C4-2B (cell line): ENCODE measurements at regions not wholly inside any gene's neighbourhood (a gene's known extent, or its start where the extent isn't known, plus 50 kb on each side); places are given as distances from the start of the nearest gene placed in this dataset.

ENCODE experiments used
- H3K27ac ChIP-seq: fragments of 450-650 bp; 2 replicates; pipeline ENCODE4 v1.5.1; 2017
- CTCF ChIP-seq: fragments of 450-650 bp; conservative IDR thresholded peaks from 2 replicates; pipeline ENCODE4 v1.5.1; 2017; ENCODE audit warnings: mild to moderate bottlenecking
- ZFX ChIP-seq: fragments of 450-650 bp; IDR thresholded peaks from 2 replicates; pipeline ENCODE4 v1.6.1; 2017

DNA sequence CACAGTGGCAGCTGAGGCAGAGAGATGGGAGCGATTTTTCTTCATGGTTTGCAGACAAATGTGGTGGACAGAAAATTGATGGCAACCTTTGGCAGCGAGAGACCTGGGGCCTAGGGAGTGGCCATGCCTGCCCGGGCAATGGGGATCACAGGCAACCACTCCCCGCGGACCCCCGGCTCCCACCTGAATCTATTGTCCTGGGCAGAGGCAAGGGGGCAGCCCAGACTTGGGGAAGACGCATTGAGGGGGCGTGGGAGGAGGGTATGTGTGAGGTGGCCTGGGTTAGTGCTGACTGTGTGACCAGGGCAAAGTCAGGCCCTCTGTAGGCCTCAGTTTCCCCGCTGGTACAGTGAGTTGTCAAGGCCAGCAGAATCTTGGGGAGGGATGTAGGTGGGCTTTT, 53.6 kb upstream of the BLCAP start:
- no peak overlapping the region for H3K27ac ChIP-seq
- TF ChIP-seq CTCF: no peak
- no peak for TF ChIP-seq ZFX

DNA sequence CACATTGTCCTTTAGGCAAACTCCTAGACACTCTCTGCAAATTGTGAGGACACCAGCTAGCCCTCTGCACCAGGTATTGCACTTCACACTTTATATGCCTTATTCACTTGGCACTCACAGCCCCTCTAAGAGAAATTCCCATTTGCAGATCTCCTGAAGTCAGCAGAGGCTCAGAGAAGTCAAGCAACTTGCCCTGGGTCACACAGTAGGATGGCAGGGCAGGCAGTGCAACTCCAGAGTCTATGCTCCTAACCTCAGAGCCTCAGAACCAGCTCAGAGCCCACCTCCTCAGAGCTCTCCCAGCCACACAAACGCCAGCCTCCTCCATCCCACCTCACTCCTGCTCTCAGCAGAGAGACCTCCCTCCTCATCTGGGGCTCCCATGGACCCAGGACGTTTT, 52.4 kb upstream of the BLCAP start:
- no peak overlapping the region for H3K27ac ChIP-seq
- TF ChIP-seq CTCF (no peak), ZFX (no peak)

DNA sequence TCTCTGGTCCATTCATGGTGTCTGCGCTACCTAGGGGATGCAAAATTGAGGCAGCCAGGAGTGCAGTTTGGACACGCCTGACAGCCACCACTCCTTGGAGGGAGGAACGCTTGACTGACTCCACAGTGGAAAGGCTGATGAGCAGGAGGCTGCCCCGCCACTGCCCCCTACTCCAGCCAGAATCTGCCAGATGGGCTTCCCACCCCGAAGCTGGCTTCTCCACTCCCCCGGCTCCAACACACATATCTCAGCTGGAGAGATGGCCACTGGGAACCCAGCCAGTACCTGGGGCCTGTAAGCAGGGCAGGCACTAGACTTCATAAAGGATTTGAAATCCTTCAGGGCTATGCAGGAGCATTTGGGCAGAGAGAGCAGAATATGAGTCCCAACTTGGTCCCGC, 51.4 kb upstream of the BLCAP start:
- no peak overlapping the region for H3K27ac ChIP-seq
- TF ChIP-seq CTCF (no peak), ZFX (no peak)

DNA sequence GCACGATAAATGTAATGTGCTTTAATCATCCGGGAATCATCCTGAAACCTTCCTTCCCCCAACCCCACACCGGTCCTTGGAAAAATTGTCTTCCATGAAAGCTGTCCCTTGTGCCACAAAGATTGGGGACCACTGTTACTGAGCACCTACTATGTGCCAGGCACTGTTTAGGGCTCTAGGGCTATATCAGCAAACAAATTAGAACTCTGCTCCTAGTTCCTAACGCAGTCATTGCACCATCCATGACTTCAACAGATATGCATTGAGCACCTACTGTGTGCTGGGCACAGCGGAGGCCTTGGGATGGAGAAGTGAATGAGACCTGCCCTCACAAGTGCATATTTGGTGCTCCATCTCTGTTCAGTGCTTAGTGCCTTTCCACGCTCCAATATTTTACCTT, 50.3 kb upstream of the BLCAP start:
- TF ChIP-seq CTCF (no peak), ZFX (no peak)
- no peak overlapping the region for H3K27ac ChIP-seq
